ENCODE measurements at regions not wholly inside any gene's neighbourhood (a gene's known extent, or its start where the extent isn't known, plus 50 kb on each side); places are given as distances from the start of the nearest gene placed in this dataset.

GRCh38 chr5:172531704-172532026 lies 77.3 kb upstream of the SH3PXD2B start:
- intact Hi-C loops (cut with micrococcal nuclease; ENCODE audit: unreplicated experiment), result no loop called here
- H3K27me3 ChIP-seq (ENCODE audit: control insufficient read depth, insufficient read depth, low read length), result no peaks in the 10 kb centered on the region

GRCh38 chr5:172530878-172531703 lies 76.8 kb upstream of the SH3PXD2B start:
- no peak for TF ChIP-seq REST (IDR thresholded peaks at IDR 0.05; ENCODE audit: insufficient read depth in 1 of 2, low read depth in 2 of 2, low read length in 1 of 2)
- TF ChIP-seq TCF7L2 (IDR thresholded peaks at IDR 0.05; ENCODE audit: low read depth, low read length), result no peak
- TF ChIP-seq SIN3A (IDR thresholded peaks at IDR 0.05; ENCODE audit: borderline replicate concordance, insufficient read depth, low read depth, low read length), result no peak
- TF ChIP-seq CTCF (IDR thresholded peaks at IDR 0.05), result no peak
- no peak for TF ChIP-seq POLR2AphosphoS5 (IDR thresholded peaks at IDR 0.05; ENCODE audit: low read depth, low read length)
- peaks cover 7% of the 10 kb centered on the region; the same call in 1 of the 2 replicates for H3K4me1 ChIP-seq (ENCODE audit: control insufficient read depth, insufficient read depth, low read length)
- H3K9me3 ChIP-seq (ENCODE audit: control insufficient read depth, insufficient read depth, low read depth, low read length), result no peaks in the 10 kb centered on the region
- ATAC-seq (no peak), DNase-seq (ENCODE audit: low read depth, low spot score) (no peak)
- ChIA-PET POLR2A (no interaction called here), CTCF (no interaction called here)
- no peaks in the 10 kb centered on the region for H3K36me3 ChIP-seq (ENCODE audit: control insufficient read depth, insufficient read depth, low read length)
- in situ Hi-C loops (cut with HindIII; ENCODE audit: low pct_unique_long_range_greater_than_20kb, low sequenced_read_pairs), result no loop called here
- intact Hi-C loops (cut with micrococcal nuclease; ENCODE audit: unreplicated experiment), result no loop called here
- no peaks in the 10 kb centered on the region for H3K27me3 ChIP-seq (ENCODE audit: control insufficient read depth, insufficient read depth, low read length)
- no peak overlapping the region for H3K4me3 ChIP-seq (ENCODE audit: low read depth in 2 of 2, low read length in 2 of 2)
- no TSS peak for BruUV-seq (replicated peaks)
- H3K27ac ChIP-seq (ENCODE audit: low read length), result no peak overlapping the region

More at GRCh38 chr5:172531704-172532026, 77.3 kb upstream of the SH3PXD2B start:
- in situ Hi-C loops (cut with HindIII; ENCODE audit: low pct_unique_long_range_greater_than_20kb, low sequenced_read_pairs), result no loop called here
- Histone ChIP-seq H3K9me3 (ENCODE audit: control insufficient read depth, insufficient read depth, low read depth, low read length) (no peaks in the 10 kb centered on the region), H3K36me3 (ENCODE audit: control insufficient read depth, insufficient read depth, low read length) (no peaks in the 10 kb centered on the region), H3K4me1 (ENCODE audit: control insufficient read depth, insufficient read depth, low read length) (peaks cover 7% of the 10 kb centered on the region; the same call in 1 of the 2 replicates), H3K4me3 (ENCODE audit: low read depth in 2 of 2, low read length in 2 of 2) (no peak overlapping the region), H3K27ac (ENCODE audit: low read length) (no peak overlapping the region)
- DNase-seq (ENCODE audit: low read depth, low spot score), result no peak
- ChIA-PET CTCF (no interaction called here), POLR2A (no interaction called here)
- TF ChIP-seq POLR2AphosphoS5 (IDR thresholded peaks at IDR 0.05; ENCODE audit: low read depth, low read length) (no peak), CTCF (IDR thresholded peaks at IDR 0.05) (no peak), TCF7L2 (IDR thresholded peaks at IDR 0.05; ENCODE audit: low read depth, low read length) (no peak), SIN3A (IDR thresholded peaks at IDR 0.05; ENCODE audit: borderline replicate concordance, insufficient read depth, low read depth, low read length) (no peak), REST (IDR thresholded peaks at IDR 0.05; ENCODE audit: insufficient read depth in 1 of 2, low read depth in 2 of 2, low read length in 1 of 2) (no peak)
- BruUV-seq (replicated peaks), result no TSS peak
- no peak for ATAC-seq

Data from Panc1 (cell line).